ENCODE measurements at regions not wholly inside any gene's neighbourhood (a gene's known extent, or its start where the extent isn't known, plus 50 kb on each side); places are given as distances from the start of the nearest gene placed in this dataset.

- TF ChIP-seq CTCF (conservative IDR thresholded peaks at IDR 0.05; ENCODE audit: low read depth, low read length) = no peak
- TF ChIP-seq EZH2 (IDR thresholded peaks at IDR 0.05; ENCODE audit: borderline replicate concordance, low read depth, low read length, poor library complexity, severe bottlenecking) = no peak
Measured at GRCh38 chr3:137385922-137386321, 378.2 kb upstream of the SOX14 start.

Data from A673 (cell line).